Mesodermal cell (in vitro differentiated cells): ENCODE measurements at regions not wholly inside any gene's neighbourhood (a gene's known extent, or its start where the extent isn't known, plus 50 kb on each side); places are given as distances from the start of the nearest gene placed in this dataset.

Source experiments
- H3K27ac ChIP-seq: 2 replicates; pipeline ENCODE4 v1.7.0; 2013; ENCODE audit warnings: mild to moderate bottlenecking, low read depth, low read length, moderate library complexity; ENCODE audit not compliant: severe bottlenecking
- H3K36me3 ChIP-seq: 2 replicates; pipeline ENCODE4 v1.7.1; 2013; ENCODE audit warnings: mild to moderate bottlenecking, low read length, moderate library complexity; ENCODE audit not compliant: control insufficient read depth, insufficient read depth
- H3K4me1 ChIP-seq: one replicate; pipeline ENCODE4 v1.7.1; 2013; ENCODE audit warnings: mild to moderate bottlenecking, low read length; ENCODE audit not compliant: insufficient read depth, control insufficient read depth, poor library complexity, severe bottlenecking
- H3K4me3 ChIP-seq: 2 replicates; pipeline ENCODE4 v1.7.0; 2013; ENCODE audit warnings: low read length, control low read depth, mild to moderate bottlenecking; ENCODE audit not compliant: insufficient read depth, poor library complexity, severe bottlenecking; ENCODE audit errors: extremely low read depth
- H3K9me3 ChIP-seq: 2 replicates; pipeline ENCODE4 v1.7.1; 2013; ENCODE audit warnings: mild to moderate bottlenecking, low read length, moderate library complexity; ENCODE audit not compliant: control insufficient read depth
- WGBS, 2 experiments: methylation state at CpG; one replicate each; pipeline ENCODE4 v1.1.5; 2013; ENCODE audit warnings: missing lambda C conversion rate in 2 of 2; ENCODE audit not compliant: insufficient coverage in 2 of 2; 5-methylcytosine and 5-hydroxymethylcytosine counted together

GRCh38 chr6:119521251-119521650, 171.7 kb upstream of the MAN1A1 start:
- Histone ChIP-seq H3K9me3 (no peaks in the 10 kb centered on the region), H3K4me3 (no peak overlapping the region), H3K4me1 (no peaks in the 10 kb centered on the region), H3K36me3 (no peaks in the 10 kb centered on the region), H3K27ac (no peak overlapping the region)
- WGBS, 2 experiments = no CpG with 5 or more reads among the region's 1 CpG

- Histone ChIP-seq H3K4me3 (no peak overlapping the region), H3K4me1 (no peaks in the 10 kb centered on the region), H3K36me3 (no peaks in the 10 kb centered on the region), H3K27ac (no peak overlapping the region), H3K9me3 (no peaks in the 10 kb centered on the region)
Measured at GRCh38 chr6:119517428-119517827, 167.9 kb upstream of the MAN1A1 start.

GRCh38 chr6:119514345-119514744, 164.8 kb upstream of the MAN1A1 start:
- Histone ChIP-seq H3K9me3 (no peaks in the 10 kb centered on the region), H3K4me1 (no peaks in the 10 kb centered on the region), H3K36me3 (no peaks in the 10 kb centered on the region), H3K27ac (no peak overlapping the region), H3K4me3 (no peak overlapping the region)
- WGBS, 2 experiments = 80 to 85% methylated on average over 2 of the region's 2 CpGs

- 80% methylated on average over 1 of the region's 3 CpGs; no CpG with 5 or more reads in 1 of the 2 experiments for WGBS, 2 experiments
- Histone ChIP-seq H3K27ac (no peak overlapping the region), H3K4me3 (no peak overlapping the region), H3K36me3 (no peaks in the 10 kb centered on the region), H3K9me3 (no peaks in the 10 kb centered on the region), H3K4me1 (no peaks in the 10 kb centered on the region)
Measured at GRCh38 chr6:119511024-119511423, 161.5 kb upstream of the MAN1A1 start.

GRCh38 chr6:119510246-119510645, 160.7 kb upstream of the MAN1A1 start:
- Histone ChIP-seq H3K9me3 (no peaks in the 10 kb centered on the region), H3K4me1 (no peaks in the 10 kb centered on the region), H3K27ac (no peak overlapping the region), H3K4me3 (no peak overlapping the region), H3K36me3 (no peaks in the 10 kb centered on the region)
- 77 to 100% methylated on average over 1 of the region's 2 CpGs for WGBS, 2 experiments

- H3K27ac ChIP-seq = no peak overlapping the region
- H3K4me1 ChIP-seq = no peaks in the 10 kb centered on the region
- H3K9me3 ChIP-seq = no peaks in the 10 kb centered on the region
- no peak overlapping the region for H3K4me3 ChIP-seq
- H3K36me3 ChIP-seq = no peaks in the 10 kb centered on the region
Measured at GRCh38 chr6:119506631-119507174, 157.1 kb upstream of the MAN1A1 start.

GRCh38 chr6:119501798-119502483, 152.4 kb upstream of the MAN1A1 start:
- Histone ChIP-seq H3K4me1 (no peaks in the 10 kb centered on the region), H3K4me3 (no peak overlapping the region), H3K27ac (no peak overlapping the region), H3K9me3 (no peaks in the 10 kb centered on the region), H3K36me3 (no peaks in the 10 kb centered on the region)
- 85% methylated on average over 2 of the region's 4 CpGs; no CpG with 5 or more reads in 1 of the 2 experiments for WGBS, 2 experiments

GRCh38 chr6:119499797-119500196, 150.2 kb upstream of the MAN1A1 start:
- Histone ChIP-seq H3K27ac (no peak overlapping the region), H3K4me3 (no peak overlapping the region), H3K36me3 (no peaks in the 10 kb centered on the region), H3K4me1 (no peaks in the 10 kb centered on the region), H3K9me3 (no peaks in the 10 kb centered on the region)
- no CpG with 5 or more reads among the region's 1 CpG for WGBS, 2 experiments

- H3K4me1 ChIP-seq = no peaks in the 10 kb centered on the region
- H3K27ac ChIP-seq = no peak overlapping the region
- no peaks in the 10 kb centered on the region for H3K36me3 ChIP-seq
- 86 to 93% methylated on average over 1 to 3 of the region's 3 CpGs for WGBS, 2 experiments
- no peak overlapping the region for H3K4me3 ChIP-seq
- H3K9me3 ChIP-seq = no peaks in the 10 kb centered on the region
Measured at GRCh38 chr6:119497988-119498727, 148.6 kb upstream of the MAN1A1 start.

- Histone ChIP-seq H3K27ac (no peak overlapping the region), H3K4me1 (no peaks in the 10 kb centered on the region), H3K36me3 (no peaks in the 10 kb centered on the region), H3K4me3 (no peak overlapping the region), H3K9me3 (no peaks in the 10 kb centered on the region)
- 87 to 95% methylated on average over 5 of the region's 5 CpGs for WGBS, 2 experiments
Measured at GRCh38 chr6:119495230-119495683, 145.7 kb upstream of the MAN1A1 start.

GRCh38 chr6:119493980-119494379, 144.4 kb upstream of the MAN1A1 start:
- Histone ChIP-seq H3K4me3 (no peak overlapping the region), H3K4me1 (no peaks in the 10 kb centered on the region), H3K27ac (no peak overlapping the region), H3K36me3 (no peaks in the 10 kb centered on the region), H3K9me3 (no peaks in the 10 kb centered on the region)
- no CpG with 5 or more reads among the region's 1 CpG for WGBS, 2 experiments
